Kidney (tissue), 13 donors: ENCODE measurements at regions not wholly inside any gene's neighbourhood (a gene's known extent, or its start where the extent isn't known, plus 50 kb on each side); places are given as distances from the start of the nearest gene placed in this dataset.
"Not testable (repeated sequence)": the region's sequence is repeated elsewhere in the genome, so short reads cannot be mapped to it uniquely, and the experiment has no call there.

ENCODE experiments used
- DNase-seq, 5 donors: peaks; one replicate each; pipeline ENCODE4 v3.0.0-alpha.2; 2013 to 2020
- FAIRE-seq: peaks from 2 replicates; lab custom pipeline; 2012; peaks lifted over from hg19 to GRCh38; lab: Jason Lieb, UNC
- H3K27ac ChIP-seq, 2 donors: one replicate each; pipeline ENCODE4 v1.7.0; 2013; ENCODE audit warnings: low read depth in 2 of 2, low read length in 2 of 2, inconsistent platforms in 1 of 2
- H3K27me3 ChIP-seq: one replicate; pipeline ENCODE4 v1.7.1; 2013; ENCODE audit warnings: low read length, inconsistent platforms; ENCODE audit not compliant: control insufficient read depth, insufficient read depth
- H3K36me3 ChIP-seq, 3 donors: one replicate each; pipeline versions ENCODE4 v1.7.0 to v1.7.1; 2013; ENCODE audit warnings: low read length in 3 of 3, control low read depth in 1 of 3, inconsistent platforms in 1 of 3; ENCODE audit not compliant: insufficient read depth in 3 of 3, control insufficient read depth in 2 of 3
- H3K4me1 ChIP-seq, 3 donors: one replicate each; pipeline versions ENCODE4 v1.7.0 to v1.7.1; 2013; ENCODE audit warnings: low read length in 3 of 3, inconsistent platforms in 1 of 3, low read depth in 1 of 3; ENCODE audit not compliant: control insufficient read depth in 2 of 3, insufficient read depth in 2 of 3
- H3K4me3 ChIP-seq, 3 donors: one replicate each; pipeline versions ENCODE4 v1.7.0 to v1.8.1; 2013; ENCODE audit warnings: low read length in 3 of 3, control low read depth in 1 of 3, inconsistent platforms in 1 of 3
- H3K9ac ChIP-seq, 3 donors: one replicate each; pipeline versions ENCODE4 v1.7.0 to v1.7.1; 2013; ENCODE audit warnings: low read length in 3 of 3, control low read depth in 1 of 3, inconsistent platforms in 1 of 3
- H3K9me3 ChIP-seq, 3 donors: one replicate each; pipeline versions ENCODE4 v1.7.0 to v1.7.1; 2013; ENCODE audit warnings: low read length in 3 of 3, control low read depth in 1 of 3, inconsistent platforms in 1 of 3; ENCODE audit not compliant: control insufficient read depth in 2 of 3, insufficient read depth in 1 of 3
- intact Hi-C: fragments of 100-400 bp; cut with DNase I; formaldehyde crosslinking; loops from one replicate; pipeline ENCODE4 v1.11.1; 2022
- TF ChIP-seq, protein P1 (sequence below): IDR thresholded peaks from 3 replicates; pipeline ENCODE4 v1.5.1; 2012; ENCODE audit warnings: mild to moderate bottlenecking, moderate library complexity, borderline replicate concordance; ENCODE audit not compliant: insufficient read depth; ENCODE audit errors: extremely low read depth
- donor health status: control.
- donor health status: control.
- donor health status: control.
- donor health status: control.
- donor health status: control.
- donor health status: DM: yes; HTN: yes; CAD: no.
- donor health status: Normal renal cell carcinoma (clear cell type).

DNA sequence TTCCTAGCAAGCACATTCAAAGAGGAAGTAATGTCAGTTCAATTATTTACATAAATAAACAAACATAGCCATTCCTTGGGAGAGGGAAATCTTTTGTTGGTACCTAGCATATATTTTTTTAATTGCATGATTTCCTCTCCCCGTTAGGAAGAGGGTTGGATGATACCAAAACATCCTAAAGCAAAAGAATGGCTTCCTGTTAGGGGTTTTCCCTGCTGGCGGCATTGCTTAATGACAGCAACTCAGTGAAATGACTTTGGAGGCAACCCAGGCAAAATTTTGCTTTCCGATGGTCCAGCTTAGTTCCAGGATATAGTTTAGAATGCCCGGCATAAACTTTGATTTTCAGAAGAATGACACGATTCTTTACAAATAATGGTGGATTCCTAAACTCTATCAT, 73.2 kb downstream of the MAT2B start:
- no peak overlapping the region for H3K4me3 ChIP-seq
- intact Hi-C loops, result no loop called here
- FAIRE-seq, result no peak
- TF ChIP-seq, protein P1, sequence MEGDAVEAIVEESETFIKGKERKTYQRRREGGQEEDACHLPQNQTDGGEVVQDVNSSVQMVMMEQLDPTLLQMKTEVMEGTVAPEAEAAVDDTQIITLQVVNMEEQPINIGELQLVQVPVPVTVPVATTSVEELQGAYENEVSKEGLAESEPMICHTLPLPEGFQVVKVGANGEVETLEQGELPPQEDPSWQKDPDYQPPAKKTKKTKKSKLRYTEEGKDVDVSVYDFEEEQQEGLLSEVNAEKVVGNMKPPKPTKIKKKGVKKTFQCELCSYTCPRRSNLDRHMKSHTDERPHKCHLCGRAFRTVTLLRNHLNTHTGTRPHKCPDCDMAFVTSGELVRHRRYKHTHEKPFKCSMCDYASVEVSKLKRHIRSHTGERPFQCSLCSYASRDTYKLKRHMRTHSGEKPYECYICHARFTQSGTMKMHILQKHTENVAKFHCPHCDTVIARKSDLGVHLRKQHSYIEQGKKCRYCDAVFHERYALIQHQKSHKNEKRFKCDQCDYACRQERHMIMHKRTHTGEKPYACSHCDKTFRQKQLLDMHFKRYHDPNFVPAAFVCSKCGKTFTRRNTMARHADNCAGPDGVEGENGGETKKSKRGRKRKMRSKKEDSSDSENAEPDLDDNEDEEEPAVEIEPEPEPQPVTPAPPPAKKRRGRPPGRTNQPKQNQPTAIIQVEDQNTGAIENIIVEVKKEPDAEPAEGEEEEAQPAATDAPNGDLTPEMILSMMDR, result no peak
- peaks cover 0 to 3% (median 0%) of the 10 kb centered on the region in 3 donors for H3K4me1 ChIP-seq
- H3K9ac ChIP-seq, result no peak overlapping the region
- no peaks in the 10 kb centered on the region for H3K36me3 ChIP-seq
- H3K27me3 ChIP-seq, result no peaks in the 10 kb centered on the region
- no peak for DNase-seq
- no peak overlapping the region for H3K27ac ChIP-seq
- H3K9me3 ChIP-seq, result no peaks in the 10 kb centered on the region

DNA sequence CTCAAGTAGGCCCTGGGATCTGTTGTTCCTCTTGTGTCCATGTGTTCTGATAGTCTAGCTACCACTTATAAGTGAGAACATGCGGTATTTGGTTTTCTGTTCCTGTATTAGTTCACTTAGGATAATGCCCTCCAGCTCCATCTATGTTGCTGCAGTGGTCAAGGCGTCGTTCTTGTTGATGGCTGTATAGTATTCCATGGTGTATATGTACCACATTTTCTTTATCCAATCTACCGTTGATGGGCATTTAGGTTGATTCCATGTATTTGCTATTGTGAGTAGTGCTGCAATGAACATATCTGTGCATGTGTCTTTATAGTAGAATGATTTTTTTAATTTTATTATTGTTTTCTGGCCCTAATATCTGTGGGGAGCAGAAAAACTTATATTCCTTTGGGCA, 74.3 kb downstream of the MAT2B start:
- TF ChIP-seq, protein P1, result no peak
- Histone ChIP-seq H3K27me3 (no peaks in the 10 kb centered on the region), H3K9me3 (no peaks in the 10 kb centered on the region), H3K4me1 (peaks cover 0 to 3% (median 0%) of the 10 kb centered on the region in 3 donors), H3K4me3 (no peak overlapping the region), H3K36me3 (no peaks in the 10 kb centered on the region), H3K27ac (no peak overlapping the region), H3K9ac (no peak overlapping the region)
- intact Hi-C loops, result no loop called here
- DNase-seq (no peak), FAIRE-seq (no peak)

DNA sequence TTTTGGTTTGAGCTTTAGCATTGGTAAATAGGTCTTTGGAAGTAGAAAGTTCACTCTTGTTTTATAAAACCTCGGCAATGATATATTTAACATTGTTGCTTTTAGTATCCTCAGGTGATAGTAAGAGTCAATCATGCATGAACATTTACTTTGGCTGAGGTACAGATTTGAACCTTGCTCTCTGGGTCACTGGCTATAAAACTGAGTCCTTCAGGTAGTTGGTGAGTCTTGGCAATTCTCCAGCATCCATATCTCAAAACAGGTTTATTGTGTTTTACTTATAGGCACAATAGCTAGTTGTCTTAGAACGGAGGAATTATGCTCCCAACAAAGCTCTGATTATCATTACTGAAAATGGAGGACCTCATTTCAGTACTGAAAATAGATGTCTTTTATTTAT, 75.1 kb downstream of the MAT2B start:
- FAIRE-seq (no peak), DNase-seq (peak in 1 of 5 donors; percentile 30)
- H3K4me1 ChIP-seq, result peaks cover 0 to 3% (median 0%) of the 10 kb centered on the region in 3 donors
- no peaks in the 10 kb centered on the region for H3K27me3 ChIP-seq
- no peak overlapping the region for H3K4me3 ChIP-seq
- H3K9me3 ChIP-seq, result no peaks in the 10 kb centered on the region
- no peaks in the 10 kb centered on the region for H3K36me3 ChIP-seq
- intact Hi-C loops, result no loop called here
- H3K27ac ChIP-seq, result no peak overlapping the region
- H3K9ac ChIP-seq, result no peak overlapping the region
- TF ChIP-seq, protein P1, result no peak

DNA sequence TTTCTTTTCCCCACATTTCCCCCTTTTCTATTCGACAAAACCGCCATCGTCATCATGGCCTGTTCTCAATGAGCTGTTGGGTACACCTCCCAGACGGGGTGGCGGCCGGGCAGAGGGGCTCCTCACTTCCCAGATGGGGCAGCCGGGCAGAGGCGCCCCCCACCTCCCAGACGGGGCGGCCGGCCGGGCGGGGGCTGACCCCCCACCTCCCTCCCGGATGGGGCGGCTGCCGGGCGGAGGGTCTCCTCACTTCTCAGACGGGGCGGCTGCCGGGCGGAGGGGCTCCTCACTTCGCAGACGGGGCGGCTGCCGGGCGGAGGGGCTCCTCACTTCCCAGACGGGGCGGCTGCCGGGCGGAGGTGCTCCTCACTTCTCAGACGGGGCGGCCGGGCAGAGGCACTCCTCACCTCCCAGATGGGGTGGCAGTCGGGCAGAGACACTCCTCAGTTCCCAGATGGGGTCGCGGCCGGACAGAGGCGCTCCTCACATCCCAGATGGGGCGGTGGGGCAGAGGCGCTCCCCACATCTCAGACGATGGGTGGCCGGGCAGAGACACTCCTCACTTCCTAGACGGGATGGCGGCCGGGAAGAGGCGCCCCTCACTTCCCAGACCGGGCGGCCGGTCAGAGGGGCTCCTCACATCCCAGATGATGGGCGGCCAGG, 78.2 kb downstream of the MAT2B start:
- intact Hi-C loops, result not testable (repeated sequence)

More for the DNA sequence above, 78.2 kb downstream of the MAT2B start:
- not testable (repeated sequence) for H3K4me3 ChIP-seq, DNase-seq, H3K27me3 ChIP-seq, H3K4me1 ChIP-seq, H3K36me3 ChIP-seq, H3K9ac ChIP-seq, H3K27ac ChIP-seq, H3K9me3 ChIP-seq, FAIRE-seq
